Loucy (cell line): ENCODE measurements at regions not wholly inside any gene's neighbourhood (a gene's known extent, or its start where the extent isn't known, plus 50 kb on each side); places are given as distances from the start of the nearest gene placed in this dataset.

Experiments used
- H2AFZ ChIP-seq: fragments of 200-600 bp; sonication (generic); 2 replicates; pipeline ENCODE4 v1.6.0; 2016; ENCODE audit warnings: antibody characterized with exemption, mild to moderate bottlenecking, low read length, moderate library complexity
- H3F3A ChIP-seq: fragments of 200-600 bp; 2 replicates; pipeline ENCODE4 v1.6.0; 2016; ENCODE audit warnings: antibody characterized with exemption, low read depth, mild to moderate bottlenecking
- H3K27me3 ChIP-seq: fragments of 200-600 bp; sonication (generic); 2 replicates; pipeline ENCODE4 v1.6.1; 2014; ENCODE audit warnings: low read length, mild to moderate bottlenecking; ENCODE audit not compliant: insufficient read depth, poor library complexity, severe bottlenecking
- H3K36me3 ChIP-seq: fragments of 200-600 bp; sonication (generic); 2 replicates; pipeline ENCODE4 v1.6.1; 2016; ENCODE audit warnings: low read length; ENCODE audit not compliant: insufficient read depth
- H3K4me1 ChIP-seq: fragments of 200-600 bp; sonication (generic); 2 replicates; pipeline ENCODE4 v1.5.1; 2014; ENCODE audit warnings: low read length, mild to moderate bottlenecking; ENCODE audit not compliant: insufficient read depth, poor library complexity, severe bottlenecking
- H3K4me2 ChIP-seq: fragments of 200-600 bp; sonication (generic); 2 replicates; pipeline ENCODE4 v1.6.0; 2014; ENCODE audit warnings: antibody characterized with exemption, low read length, low read depth, mild to moderate bottlenecking; ENCODE audit not compliant: poor library complexity, severe bottlenecking
- H3K4me3 ChIP-seq: fragments of 200-600 bp; sonication (generic); 2 replicates; pipeline ENCODE4 v1.5.1; 2014; ENCODE audit warnings: low read length, mild to moderate bottlenecking, mixed read lengths; ENCODE audit not compliant: poor library complexity, severe bottlenecking
- H3K79me2 ChIP-seq: fragments of 200-600 bp; sonication (generic); 2 replicates; pipeline ENCODE4 v1.6.1; 2014; ENCODE audit warnings: low read length; ENCODE audit not compliant: insufficient read depth
- H3K9ac ChIP-seq: fragments of 200-600 bp; sonication (generic); 2 replicates; pipeline ENCODE4 v1.6.0; 2014; ENCODE audit warnings: mild to moderate bottlenecking, low read depth, low read length, moderate library complexity; ENCODE audit not compliant: poor library complexity, severe bottlenecking
- H3K9me2 ChIP-seq: fragments of 200-600 bp; sonication (generic); replicated peaks from 2 replicates; pipeline ENCODE4 v1.6.1; 2016; ENCODE audit warnings: low read depth, low read length, mixed read lengths
- H3K9me3 ChIP-seq: fragments of 200-600 bp; sonication (generic); 2 replicates; pipeline ENCODE4 v1.6.1; 2014; ENCODE audit warnings: mild to moderate bottlenecking, antibody characterized with exemption, low read length, low read depth; ENCODE audit not compliant: insufficient read depth
- H4K20me1 ChIP-seq: fragments of 200-600 bp; sonication (generic); 2 replicates; pipeline ENCODE4 v1.6.0; 2014; ENCODE audit warnings: antibody characterized with exemption, low read length, mild to moderate bottlenecking; ENCODE audit not compliant: insufficient read depth, poor library complexity, severe bottlenecking
- EZH2phosphoT487 ChIP-seq: fragments of 200-600 bp; IDR thresholded peaks from 2 replicates; pipeline ENCODE4 v1.6.1; 2018; ENCODE audit warnings: antibody characterized with exemption, mild to moderate bottlenecking, moderate library complexity, borderline replicate concordance
- TF ChIP-seq, protein P1 (sequence below): fragments of 200-600 bp; sonication (generic); conservative IDR thresholded peaks from 2 replicates; pipeline ENCODE4 v1.5.1; 2014; ENCODE audit warnings: mild to moderate bottlenecking, antibody characterized with exemption, low read length

DNA sequence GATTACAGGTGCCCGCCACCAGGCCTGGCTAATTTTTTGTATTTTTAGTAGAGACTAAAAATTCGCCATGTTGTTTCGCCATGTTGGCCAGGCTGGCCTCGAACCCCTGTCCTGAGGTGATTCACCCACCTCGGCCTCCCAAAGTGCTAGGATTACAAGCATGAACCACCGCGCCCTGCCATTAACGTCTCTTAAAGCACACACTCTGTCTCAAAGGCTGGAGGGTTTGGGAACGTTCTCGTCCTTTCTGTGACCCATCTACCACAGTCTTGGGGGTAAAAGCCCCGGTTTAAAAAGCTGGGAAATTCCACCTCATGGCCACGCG lies 57.8 kb upstream of the ARID1B start:
- Histone ChIP-seq H3K9ac (no peak overlapping the region), H3K27me3 (no peaks in the 10 kb centered on the region), H3K4me2 (no peak overlapping the region), H3K4me3 (no peak overlapping the region), H2AFZ (no peak overlapping the region), H3K36me3 (no peaks in the 10 kb centered on the region), H3K4me1 (no peaks in the 10 kb centered on the region), H3K9me3 (no peaks in the 10 kb centered on the region), H3K79me2 (no peaks in the 10 kb centered on the region), H4K20me1 (no peaks in the 10 kb centered on the region), H3F3A (no peaks in the 10 kb centered on the region), H3K9me2 (no peaks in the 10 kb centered on the region)
- TF ChIP-seq, protein P1, sequence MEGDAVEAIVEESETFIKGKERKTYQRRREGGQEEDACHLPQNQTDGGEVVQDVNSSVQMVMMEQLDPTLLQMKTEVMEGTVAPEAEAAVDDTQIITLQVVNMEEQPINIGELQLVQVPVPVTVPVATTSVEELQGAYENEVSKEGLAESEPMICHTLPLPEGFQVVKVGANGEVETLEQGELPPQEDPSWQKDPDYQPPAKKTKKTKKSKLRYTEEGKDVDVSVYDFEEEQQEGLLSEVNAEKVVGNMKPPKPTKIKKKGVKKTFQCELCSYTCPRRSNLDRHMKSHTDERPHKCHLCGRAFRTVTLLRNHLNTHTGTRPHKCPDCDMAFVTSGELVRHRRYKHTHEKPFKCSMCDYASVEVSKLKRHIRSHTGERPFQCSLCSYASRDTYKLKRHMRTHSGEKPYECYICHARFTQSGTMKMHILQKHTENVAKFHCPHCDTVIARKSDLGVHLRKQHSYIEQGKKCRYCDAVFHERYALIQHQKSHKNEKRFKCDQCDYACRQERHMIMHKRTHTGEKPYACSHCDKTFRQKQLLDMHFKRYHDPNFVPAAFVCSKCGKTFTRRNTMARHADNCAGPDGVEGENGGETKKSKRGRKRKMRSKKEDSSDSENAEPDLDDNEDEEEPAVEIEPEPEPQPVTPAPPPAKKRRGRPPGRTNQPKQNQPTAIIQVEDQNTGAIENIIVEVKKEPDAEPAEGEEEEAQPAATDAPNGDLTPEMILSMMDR: no peak
- no peak for TF ChIP-seq EZH2phosphoT487

DNA sequence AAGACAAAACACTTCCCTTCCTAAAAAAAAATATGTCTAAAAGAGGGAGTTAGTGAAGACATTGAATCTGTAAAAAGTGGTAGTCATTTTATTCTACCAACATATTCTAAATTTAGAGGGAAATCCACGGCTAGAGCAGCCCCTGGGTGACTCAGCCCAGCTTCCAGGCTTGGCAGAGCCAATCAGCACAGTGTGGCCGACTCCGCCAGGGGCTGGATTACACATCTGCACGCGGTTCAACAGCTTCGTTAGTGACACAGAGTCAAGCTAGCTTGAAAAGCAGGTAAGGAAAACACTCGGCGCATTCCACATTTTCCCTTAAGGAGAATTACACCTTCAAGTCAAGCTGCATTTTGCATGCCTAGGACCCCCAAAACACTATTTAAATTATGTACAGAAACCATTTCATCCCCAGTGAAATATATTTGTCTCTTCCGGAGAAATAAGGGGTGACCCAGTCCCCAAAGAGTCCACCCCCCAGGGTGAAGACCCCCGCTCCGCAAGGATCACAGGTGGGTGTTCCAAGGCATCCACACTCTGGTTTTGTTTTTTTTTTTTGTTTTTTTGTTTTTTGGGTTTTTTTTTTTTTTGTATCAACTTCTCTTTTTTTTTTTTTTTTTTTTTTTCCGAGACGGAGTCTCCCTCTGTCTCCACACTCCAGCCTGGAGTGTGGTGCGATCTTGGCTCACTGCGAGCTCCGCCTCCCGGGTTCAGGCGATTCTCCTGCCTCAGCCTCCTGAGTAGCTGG lies 58.4 kb upstream of the ARID1B start:
- no peak overlapping the region for H3K4me3 ChIP-seq
- no peaks in the 10 kb centered on the region for H4K20me1 ChIP-seq
- no peaks in the 10 kb centered on the region for H3K36me3 ChIP-seq
- H3K9ac ChIP-seq: no peak overlapping the region
- no peaks in the 10 kb centered on the region for H3K9me2 ChIP-seq
- H3K4me1 ChIP-seq: no peaks in the 10 kb centered on the region
- TF ChIP-seq EZH2phosphoT487: no peak
- TF ChIP-seq, protein P1: no peak
- no peaks in the 10 kb centered on the region for H3K79me2 ChIP-seq
- no peaks in the 10 kb centered on the region for H3K27me3 ChIP-seq
- no peaks in the 10 kb centered on the region for H3F3A ChIP-seq
- no peak overlapping the region for H3K4me2 ChIP-seq
- H2AFZ ChIP-seq: no peak overlapping the region
- H3K9me3 ChIP-seq: no peaks in the 10 kb centered on the region

DNA sequence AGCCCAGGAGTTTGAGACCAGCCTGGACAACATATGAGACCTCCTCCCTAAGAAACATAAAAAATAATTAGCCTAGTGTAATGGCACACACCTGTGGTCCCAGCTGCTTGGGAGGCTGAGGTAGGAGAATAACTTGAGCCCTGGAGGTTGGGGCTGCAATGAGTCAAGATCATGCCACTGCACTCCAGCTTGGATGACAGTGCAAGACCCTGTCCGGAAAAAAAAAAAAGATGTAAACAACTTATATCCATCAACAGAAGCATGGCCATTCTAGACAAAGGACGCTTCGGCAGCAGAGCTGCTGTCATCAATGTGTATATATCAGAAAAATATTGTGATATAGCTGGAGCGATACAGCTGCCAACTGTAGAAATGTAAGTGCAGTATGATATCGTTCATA lies 59.6 kb upstream of the ARID1B start:
- Histone ChIP-seq H2AFZ (no peak overlapping the region), H3K4me1 (no peaks in the 10 kb centered on the region), H3K9me2 (no peaks in the 10 kb centered on the region), H3K9ac (no peak overlapping the region), H3K4me3 (no peak overlapping the region), H3K9me3 (no peaks in the 10 kb centered on the region), H3K79me2 (no peaks in the 10 kb centered on the region), H3K36me3 (no peaks in the 10 kb centered on the region), H3F3A (no peaks in the 10 kb centered on the region), H3K4me2 (no peak overlapping the region), H3K27me3 (no peaks in the 10 kb centered on the region), H4K20me1 (no peaks in the 10 kb centered on the region)
- TF ChIP-seq EZH2phosphoT487: no peak
- TF ChIP-seq, protein P1: no peak
